ENCODE measurements at regions not wholly inside any gene's neighbourhood (a gene's known extent, or its start where the extent isn't known, plus 50 kb on each side); places are given as distances from the start of the nearest gene placed in this dataset.

- no peaks in the 10 kb centered on the region for H3F3A ChIP-seq (ENCODE audit: insufficient read depth, low read length, poor library complexity, severe bottlenecking)
- no peaks in the 10 kb centered on the region for H3K9me3 ChIP-seq (ENCODE audit: low read length)
- no peaks in the 10 kb centered on the region for H3K27me3 ChIP-seq (ENCODE audit: insufficient read depth, low read depth, low read length)
- no peak overlapping the region for H3K9ac ChIP-seq (ENCODE audit: low read length)
- no peak for TF ChIP-seq TAF1 (IDR thresholded peaks at IDR 0.05; ENCODE audit: low read depth)
- no peak for TF ChIP-seq CTCF (IDR thresholded peaks at IDR 0.05; ENCODE audit: poor library complexity, severe bottlenecking)
- no peak for TF ChIP-seq EP300 (conservative IDR thresholded peaks at IDR 0.05; ENCODE audit: poor library complexity, severe bottlenecking)
- no peak for TF ChIP-seq RAD21 (conservative IDR thresholded peaks at IDR 0.05)
- no peak for TF ChIP-seq EZH2 (IDR thresholded peaks at IDR 0.05; ENCODE audit: borderline replicate concordance, insufficient read depth, low read length, poor library complexity, severe bottlenecking)
- no peak for TF ChIP-seq POLR2AphosphoS5 (IDR thresholded peaks at IDR 0.05)
- no peak overlapping the region for H3K27ac ChIP-seq (ENCODE audit: low read length)
- no peak overlapping the region for H2AFZ ChIP-seq (ENCODE audit: low read depth, low read length)
- H3K79me2 ChIP-seq (replicated peaks; ENCODE audit: insufficient read depth, low read length), result no peaks in the 10 kb centered on the region
- no peak overlapping the region for H3K4me3 ChIP-seq (ENCODE audit: low read length)
- no peaks in the 10 kb centered on the region for H3K9me2 ChIP-seq (ENCODE audit: insufficient read depth, low read length)
- no peak overlapping the region for H3K4me2 ChIP-seq (ENCODE audit: low read length)
- H3K36me3 ChIP-seq (ENCODE audit: insufficient read depth, low read length), result no peaks in the 10 kb centered on the region
- no peaks in the 10 kb centered on the region for H4K20me1 ChIP-seq (ENCODE audit: insufficient read depth)
Measured at GRCh38 chr4:23365086-23365485, 524.8 kb downstream of the PPARGC1A start.

DNA sequence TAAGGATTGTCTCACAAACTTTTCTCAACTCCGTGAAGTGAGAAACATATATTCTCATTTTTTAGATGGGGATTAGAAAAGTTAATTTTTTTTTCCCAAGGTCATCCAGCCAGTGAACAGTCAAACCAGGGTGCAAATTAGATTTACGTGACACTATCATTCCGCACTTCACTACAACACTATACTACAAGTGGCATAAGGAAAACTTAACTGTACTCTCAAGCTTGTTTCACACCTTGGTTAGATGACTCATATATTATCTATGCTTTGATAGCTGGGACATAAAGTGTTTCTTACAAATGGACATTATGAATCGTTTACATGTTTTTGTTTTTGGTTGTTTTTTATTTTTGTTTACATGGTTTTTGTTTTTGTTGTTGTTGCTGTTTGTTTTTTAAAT, 525.7 kb downstream of the PPARGC1A start:
- H3K9ac ChIP-seq (ENCODE audit: low read length), result no peak overlapping the region
- H2AFZ ChIP-seq (ENCODE audit: low read depth, low read length), result no peak overlapping the region
- no peaks in the 10 kb centered on the region for H3K79me2 ChIP-seq (replicated peaks; ENCODE audit: insufficient read depth, low read length)
- H3F3A ChIP-seq (ENCODE audit: insufficient read depth, low read length, poor library complexity, severe bottlenecking), result no peaks in the 10 kb centered on the region
- no peaks in the 10 kb centered on the region for H3K27me3 ChIP-seq (ENCODE audit: insufficient read depth, low read depth, low read length)
- H3K36me3 ChIP-seq (ENCODE audit: insufficient read depth, low read length), result no peaks in the 10 kb centered on the region
- H3K27ac ChIP-seq (ENCODE audit: low read length), result no peak overlapping the region
- H3K4me3 ChIP-seq (ENCODE audit: low read length), result no peak overlapping the region
- no peaks in the 10 kb centered on the region for H3K9me2 ChIP-seq (ENCODE audit: insufficient read depth, low read length)
- no peaks in the 10 kb centered on the region for H4K20me1 ChIP-seq (ENCODE audit: insufficient read depth)
- H3K9me3 ChIP-seq (ENCODE audit: low read length), result no peaks in the 10 kb centered on the region
- TF ChIP-seq, protein P1, sequence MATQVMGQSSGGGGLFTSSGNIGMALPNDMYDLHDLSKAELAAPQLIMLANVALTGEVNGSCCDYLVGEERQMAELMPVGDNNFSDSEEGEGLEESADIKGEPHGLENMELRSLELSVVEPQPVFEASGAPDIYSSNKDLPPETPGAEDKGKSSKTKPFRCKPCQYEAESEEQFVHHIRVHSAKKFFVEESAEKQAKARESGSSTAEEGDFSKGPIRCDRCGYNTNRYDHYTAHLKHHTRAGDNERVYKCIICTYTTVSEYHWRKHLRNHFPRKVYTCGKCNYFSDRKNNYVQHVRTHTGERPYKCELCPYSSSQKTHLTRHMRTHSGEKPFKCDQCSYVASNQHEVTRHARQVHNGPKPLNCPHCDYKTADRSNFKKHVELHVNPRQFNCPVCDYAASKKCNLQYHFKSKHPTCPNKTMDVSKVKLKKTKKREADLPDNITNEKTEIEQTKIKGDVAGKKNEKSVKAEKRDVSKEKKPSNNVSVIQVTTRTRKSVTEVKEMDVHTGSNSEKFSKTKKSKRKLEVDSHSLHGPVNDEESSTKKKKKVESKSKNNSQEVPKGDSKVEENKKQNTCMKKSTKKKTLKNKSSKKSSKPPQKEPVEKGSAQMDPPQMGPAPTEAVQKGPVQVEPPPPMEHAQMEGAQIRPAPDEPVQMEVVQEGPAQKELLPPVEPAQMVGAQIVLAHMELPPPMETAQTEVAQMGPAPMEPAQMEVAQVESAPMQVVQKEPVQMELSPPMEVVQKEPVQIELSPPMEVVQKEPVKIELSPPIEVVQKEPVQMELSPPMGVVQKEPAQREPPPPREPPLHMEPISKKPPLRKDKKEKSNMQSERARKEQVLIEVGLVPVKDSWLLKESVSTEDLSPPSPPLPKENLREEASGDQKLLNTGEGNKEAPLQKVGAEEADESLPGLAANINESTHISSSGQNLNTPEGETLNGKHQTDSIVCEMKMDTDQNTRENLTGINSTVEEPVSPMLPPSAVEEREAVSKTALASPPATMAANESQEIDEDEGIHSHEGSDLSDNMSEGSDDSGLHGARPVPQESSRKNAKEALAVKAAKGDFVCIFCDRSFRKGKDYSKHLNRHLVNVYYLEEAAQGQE (IDR thresholded peaks at IDR 0.05; ENCODE audit: borderline replicate concordance), result no peak
- TF ChIP-seq POLR2AphosphoS5 (IDR thresholded peaks at IDR 0.05) (no peak), TAF1 (IDR thresholded peaks at IDR 0.05; ENCODE audit: low read depth) (no peak), EZH2 (IDR thresholded peaks at IDR 0.05; ENCODE audit: borderline replicate concordance, insufficient read depth, low read length, poor library complexity, severe bottlenecking) (no peak)
- H3K4me2 ChIP-seq (ENCODE audit: low read length), result no peak overlapping the region

DNA sequence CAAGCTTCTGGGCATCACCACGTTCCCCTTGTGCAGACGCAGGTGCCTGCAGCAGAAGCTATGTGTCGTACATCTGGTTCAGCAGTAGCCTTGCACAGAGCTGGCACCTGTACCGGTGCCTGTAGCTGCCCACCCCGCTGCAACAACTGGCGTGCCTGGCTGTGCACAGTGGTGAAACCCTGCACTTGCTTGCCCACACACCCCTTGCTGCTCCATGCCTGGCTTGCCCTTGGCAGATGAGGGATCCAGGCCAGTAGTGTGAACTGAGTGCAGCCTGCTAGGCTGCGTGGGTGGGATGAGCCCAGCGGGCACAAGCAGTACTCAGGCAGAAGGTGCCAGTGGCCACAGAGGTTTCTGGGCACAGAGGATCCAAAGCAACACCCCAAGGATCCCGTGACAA, 528.4 kb downstream of the PPARGC1A start:
- no peaks in the 10 kb centered on the region for H3K27me3 ChIP-seq (ENCODE audit: insufficient read depth, low read depth, low read length)
- H4K20me1 ChIP-seq (ENCODE audit: insufficient read depth), result no peaks in the 10 kb centered on the region
- TF ChIP-seq TAF1 (IDR thresholded peaks at IDR 0.05; ENCODE audit: low read depth), result no peak
- no peak for TF ChIP-seq CTCF (IDR thresholded peaks at IDR 0.05; ENCODE audit: poor library complexity, severe bottlenecking)
- no peak for TF ChIP-seq EZH2 (IDR thresholded peaks at IDR 0.05; ENCODE audit: borderline replicate concordance, insufficient read depth, low read length, poor library complexity, severe bottlenecking)
- no peak for TF ChIP-seq SMC3 (conservative IDR thresholded peaks at IDR 0.05; ENCODE audit: poor library complexity)
- TF ChIP-seq, protein P1 (IDR thresholded peaks at IDR 0.05; ENCODE audit: borderline replicate concordance), result no peak
- TF ChIP-seq RAD21 (conservative IDR thresholded peaks at IDR 0.05), result no peak
- TF ChIP-seq POLR2AphosphoS5 (IDR thresholded peaks at IDR 0.05), result no peak
- TF ChIP-seq MXI1 (conservative IDR thresholded peaks at IDR 0.05; ENCODE audit: poor library complexity, severe bottlenecking), result no peak
- TF ChIP-seq EP300 (conservative IDR thresholded peaks at IDR 0.05; ENCODE audit: poor library complexity, severe bottlenecking), result no peak

More for the DNA sequence above, 528.4 kb downstream of the PPARGC1A start:
- no peaks in the 10 kb centered on the region for H3K9me3 ChIP-seq (ENCODE audit: low read length)
- H3K9me2 ChIP-seq (ENCODE audit: insufficient read depth, low read length), result no peaks in the 10 kb centered on the region
- no peak overlapping the region for H2AFZ ChIP-seq (ENCODE audit: low read depth, low read length)
- H3K4me2 ChIP-seq (ENCODE audit: low read length), result no peak overlapping the region
- no peaks in the 10 kb centered on the region for H3K36me3 ChIP-seq (ENCODE audit: insufficient read depth, low read length)
- no peaks in the 10 kb centered on the region for H3F3A ChIP-seq (ENCODE audit: insufficient read depth, low read length, poor library complexity, severe bottlenecking)
- H3K27ac ChIP-seq (ENCODE audit: low read length), result no peak overlapping the region
- H3K9ac ChIP-seq (ENCODE audit: low read length), result no peak overlapping the region
- H3K79me2 ChIP-seq (replicated peaks; ENCODE audit: insufficient read depth, low read length), result no peaks in the 10 kb centered on the region
- no peak overlapping the region for H3K4me3 ChIP-seq (ENCODE audit: low read length)

All from neural cell (in vitro differentiated cells).